Mammary epithelial cell (primary cell): ENCODE measurements at regions not wholly inside any gene's neighbourhood (a gene's known extent, or its start where the extent isn't known, plus 50 kb on each side); places are given as distances from the start of the nearest gene placed in this dataset.

Experiments
- CTCF ChIP-seq, 2 donors: IDR thresholded peaks in 1 of 2; conservative IDR thresholded peaks in 1 of 2; 2 replicates each; pipeline ENCODE4 v1.5.1; 2011 to 2012; ENCODE audit warnings: inconsistent platforms in 2 of 2, low read length in 2 of 2, mild to moderate bottlenecking in 2 of 2, control low read depth in 1 of 2, low read depth in 1 of 2; ENCODE audit not compliant: insufficient read depth in 1 of 2; ENCODE audit errors: extremely low read depth in 1 of 2
- EZH2 ChIP-seq: IDR thresholded peaks from 2 replicates; pipeline ENCODE4 v1.6.1; 2012; ENCODE audit warnings: low read length, inconsistent platforms, borderline replicate concordance

GRCh38 chr16:50478075-50478772 lies 70.0 kb upstream of the NKD1 start:
- TF ChIP-seq CTCF (conservative IDR thresholded peaks at IDR 0.05 in 1 of 2, IDR thresholded peaks at IDR 0.05 in 1 of 2; ENCODE audit: extremely low read depth in 1 of 2, insufficient read depth in 1 of 2, low read depth in 1 of 2, low read length in 2 of 2) (no peak), EZH2 (no peak)
